RWPE2 (cell line): ENCODE measurements at regions not wholly inside any gene's neighbourhood (a gene's known extent, or its start where the extent isn't known, plus 50 kb on each side); places are given as distances from the start of the nearest gene placed in this dataset.

ENCODE experiments used
- ATAC-seq: fragments of 200-7000 bp; cut with Tn5 transposase; 3 replicates; pipeline ENCODE4 v1.9.1; 2021; ENCODE audit warnings: low read depth
- DNase-seq: peaks from one replicate; pipeline ENCODE4 v3.0.0-alpha.2; 2020; ENCODE audit warnings: low spot score
- H3K27ac ChIP-seq: fragments of 450-650 bp; 2 replicates; pipeline ENCODE4 v1.5.1; 2017; ENCODE audit warnings: mild to moderate bottlenecking; ENCODE audit not compliant: poor library complexity, severe bottlenecking
- H3K27me3 ChIP-seq: fragments of 250-450 bp; sonication (Bioruptor Pico); 2 replicates; pipeline ENCODE4 v1.5.1; 2021; ENCODE audit warnings: mild to moderate bottlenecking, moderate library complexity; ENCODE audit not compliant: insufficient read depth, poor library complexity, severe bottlenecking
- H3K36me3 ChIP-seq: fragments of 250-450 bp; sonication (Bioruptor Pico); 2 replicates; pipeline ENCODE4 v1.5.1; 2020; ENCODE audit warnings: low read depth, mild to moderate bottlenecking, moderate library complexity
- H3K4me1 ChIP-seq: fragments of 250-450 bp; sonication (Bioruptor Pico); 2 replicates; pipeline ENCODE4 v1.5.1; 2021; ENCODE audit warnings: mild to moderate bottlenecking, moderate library complexity; ENCODE audit not compliant: insufficient read depth, poor library complexity, severe bottlenecking
- H3K4me3 ChIP-seq: fragments of 250-450 bp; sonication (Bioruptor Pico); 2 replicates; pipeline ENCODE4 v1.5.1; 2021; ENCODE audit warnings: mild to moderate bottlenecking, moderate library complexity; ENCODE audit not compliant: severe bottlenecking
- H3K9me3 ChIP-seq: fragments of 250-450 bp; sonication (Bioruptor Pico); 2 replicates; pipeline ENCODE4 v1.5.1; 2021; ENCODE audit warnings: mild to moderate bottlenecking, moderate library complexity; ENCODE audit not compliant: severe bottlenecking
- TF ChIP-seq, protein P1 (sequence below): fragments of 450-650 bp; IDR thresholded peaks from one replicate; pipeline ENCODE4 v1.5.1; 2017; ENCODE audit warnings: mild to moderate bottlenecking, moderate library complexity; ENCODE audit not compliant: poor library complexity, severe bottlenecking

- no peaks in the 10 kb centered on the region for H3K27me3 ChIP-seq
- DNase-seq (no peak), ATAC-seq (no peak)
- no peaks in the 10 kb centered on the region for H3K4me1 ChIP-seq
- no peak overlapping the region for H3K27ac ChIP-seq
- TF ChIP-seq, protein P1, sequence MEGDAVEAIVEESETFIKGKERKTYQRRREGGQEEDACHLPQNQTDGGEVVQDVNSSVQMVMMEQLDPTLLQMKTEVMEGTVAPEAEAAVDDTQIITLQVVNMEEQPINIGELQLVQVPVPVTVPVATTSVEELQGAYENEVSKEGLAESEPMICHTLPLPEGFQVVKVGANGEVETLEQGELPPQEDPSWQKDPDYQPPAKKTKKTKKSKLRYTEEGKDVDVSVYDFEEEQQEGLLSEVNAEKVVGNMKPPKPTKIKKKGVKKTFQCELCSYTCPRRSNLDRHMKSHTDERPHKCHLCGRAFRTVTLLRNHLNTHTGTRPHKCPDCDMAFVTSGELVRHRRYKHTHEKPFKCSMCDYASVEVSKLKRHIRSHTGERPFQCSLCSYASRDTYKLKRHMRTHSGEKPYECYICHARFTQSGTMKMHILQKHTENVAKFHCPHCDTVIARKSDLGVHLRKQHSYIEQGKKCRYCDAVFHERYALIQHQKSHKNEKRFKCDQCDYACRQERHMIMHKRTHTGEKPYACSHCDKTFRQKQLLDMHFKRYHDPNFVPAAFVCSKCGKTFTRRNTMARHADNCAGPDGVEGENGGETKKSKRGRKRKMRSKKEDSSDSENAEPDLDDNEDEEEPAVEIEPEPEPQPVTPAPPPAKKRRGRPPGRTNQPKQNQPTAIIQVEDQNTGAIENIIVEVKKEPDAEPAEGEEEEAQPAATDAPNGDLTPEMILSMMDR: no peak
- H3K36me3 ChIP-seq: no peaks in the 10 kb centered on the region
- H3K9me3 ChIP-seq: no peaks in the 10 kb centered on the region
- H3K4me3 ChIP-seq: no peak overlapping the region
These were observed 130.8 kb downstream of the DIPK2A start for GRCh38 chr3:144102421-144102820.

GRCh38 chr3:144104186-144104585, 132.6 kb downstream of the DIPK2A start:
- H3K4me3 ChIP-seq: no peak overlapping the region
- DNase-seq (no peak), ATAC-seq (no peak)
- TF ChIP-seq, protein P1: no peak
- no peak overlapping the region for H3K27ac ChIP-seq
- H3K9me3 ChIP-seq: no peaks in the 10 kb centered on the region
- H3K4me1 ChIP-seq: no peaks in the 10 kb centered on the region
- no peaks in the 10 kb centered on the region for H3K27me3 ChIP-seq
- no peaks in the 10 kb centered on the region for H3K36me3 ChIP-seq

DNA sequence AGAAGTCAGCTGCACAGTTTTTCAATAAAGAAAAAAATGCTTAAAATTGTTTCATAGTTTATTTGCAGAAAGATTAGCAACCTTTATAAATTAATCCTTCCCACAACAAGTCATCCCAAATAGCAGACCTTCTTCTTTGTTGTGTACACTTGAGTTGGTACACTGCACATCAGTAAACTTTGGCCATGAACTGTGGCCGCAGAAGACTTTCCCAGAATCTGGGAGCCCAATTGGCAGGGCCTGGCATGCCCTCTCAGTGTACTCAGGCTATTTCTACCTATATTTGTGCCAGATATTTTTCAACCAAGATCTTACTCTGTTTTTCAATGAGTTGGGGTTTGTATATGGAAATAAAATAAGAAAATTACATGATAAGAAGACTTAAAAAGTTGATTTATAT, 133.1 kb downstream of the DIPK2A start:
- H3K4me3 ChIP-seq: no peak overlapping the region
- ATAC-seq (no peak), DNase-seq (no peak)
- no peaks in the 10 kb centered on the region for H3K4me1 ChIP-seq
- H3K36me3 ChIP-seq: no peaks in the 10 kb centered on the region
- H3K27ac ChIP-seq: no peak overlapping the region
- TF ChIP-seq, protein P1: no peak
- H3K9me3 ChIP-seq: no peaks in the 10 kb centered on the region
- no peaks in the 10 kb centered on the region for H3K27me3 ChIP-seq

- no peaks in the 10 kb centered on the region for H3K36me3 ChIP-seq
- no peak overlapping the region for H3K27ac ChIP-seq
- ATAC-seq: no peak
- H3K4me3 ChIP-seq: no peak overlapping the region
- TF ChIP-seq, protein P1: no peak
- H3K9me3 ChIP-seq: no peaks in the 10 kb centered on the region
- no peaks in the 10 kb centered on the region for H3K4me1 ChIP-seq
- H3K27me3 ChIP-seq: no peaks in the 10 kb centered on the region
- DNase-seq: no peak
These were observed 133.9 kb downstream of the DIPK2A start for GRCh38 chr3:144105542-144105941.

DNA sequence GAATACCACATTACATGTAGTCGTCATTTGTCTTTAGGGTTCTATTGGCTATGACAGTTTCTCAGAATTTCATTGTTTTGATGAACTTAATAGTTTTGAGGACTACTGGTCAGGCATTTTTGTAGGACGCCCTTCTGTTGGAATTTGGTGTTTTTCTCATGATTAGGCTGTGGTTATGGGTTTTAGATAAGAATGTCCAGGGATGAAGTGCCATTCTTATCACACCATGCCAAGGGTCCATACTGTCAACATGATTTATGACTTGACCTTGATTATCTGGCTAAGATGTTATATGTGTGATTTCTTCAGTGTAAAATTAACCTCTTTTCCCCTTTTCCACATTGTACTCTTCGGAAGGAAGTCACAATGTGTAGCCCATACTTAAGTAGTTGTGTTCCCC, 135.3 kb downstream of the DIPK2A start:
- TF ChIP-seq, protein P1: no peak
- DNase-seq: no peak

More for the DNA sequence above, 135.3 kb downstream of the DIPK2A start:
- no peak for ATAC-seq
- no peak overlapping the region for H3K27ac ChIP-seq
- H3K4me1 ChIP-seq: no peaks in the 10 kb centered on the region
- no peaks in the 10 kb centered on the region for H3K9me3 ChIP-seq
- no peaks in the 10 kb centered on the region for H3K36me3 ChIP-seq
- no peak overlapping the region for H3K4me3 ChIP-seq
- H3K27me3 ChIP-seq: no peaks in the 10 kb centered on the region
